Ammon's horn (tissue), 1 donor: ENCODE measurements at regions not wholly inside any gene's neighbourhood (a gene's known extent, or its start where the extent isn't known, plus 50 kb on each side); places are given as distances from the start of the nearest gene placed in this dataset.

ENCODE experiments used
- DNase-seq: peaks from one replicate; pipeline ENCODE4 v3.0.0-alpha.2; 2016; ENCODE audit warnings: low spot score

GRCh38 chr10:42952349-42952748 lies 124.5 kb upstream of the RET start:
- no peak for DNase-seq

GRCh38 chr10:42952931-42953683 lies 123.8 kb upstream of the RET start:
- no peak for DNase-seq

- no peak for DNase-seq
Measured at GRCh38 chr10:42953684-42954674, 122.9 kb upstream of the RET start.

GRCh38 chr10:42954766-42955492 lies 121.9 kb upstream of the RET start:
- no peak for DNase-seq

- no peak for DNase-seq
Measured at GRCh38 chr10:42955493-42955889, 121.4 kb upstream of the RET start.

- DNase-seq: no peak
Measured at GRCh38 chr10:42956045-42956444, 120.8 kb upstream of the RET start.

- no peak for DNase-seq
Measured at GRCh38 chr10:42958142-42958868, 118.6 kb upstream of the RET start.

GRCh38 chr10:42959833-42960232 lies 117.0 kb upstream of the RET start:
- DNase-seq: no peak

- DNase-seq: no peak
Measured at GRCh38 chr10:42960491-42960990, 116.3 kb upstream of the RET start.

GRCh38 chr10:42960991-42961795 lies 115.7 kb upstream of the RET start:
- DNase-seq: no peak

- DNase-seq: no peak
Measured at GRCh38 chr10:42961796-42962109, 115.1 kb upstream of the RET start.

GRCh38 chr10:42962110-42962901 lies 114.6 kb upstream of the RET start:
- DNase-seq: no peak

- DNase-seq: no peak
Measured at GRCh38 chr10:42962902-42963231, 114.0 kb upstream of the RET start.

GRCh38 chr10:42963312-42963711 lies 113.6 kb upstream of the RET start:
- DNase-seq: no peak

- no peak for DNase-seq
Measured at GRCh38 chr10:42969147-42969546, 107.7 kb upstream of the RET start.

- no peak for DNase-seq
Measured at GRCh38 chr10:42969909-42970308, 107.0 kb upstream of the RET start.

GRCh38 chr10:42970451-42971250 lies 106.2 kb upstream of the RET start:
- DNase-seq: no peak

- no peak for DNase-seq
Measured at GRCh38 chr10:42971251-42971599, 105.6 kb upstream of the RET start.

GRCh38 chr10:42972946-42973345 lies 103.9 kb upstream of the RET start:
- DNase-seq: no peak
